ENCODE measurements at regions not wholly inside any gene's neighbourhood (a gene's known extent, or its start where the extent isn't known, plus 50 kb on each side); places are given as distances from the start of the nearest gene placed in this dataset.

DNA sequence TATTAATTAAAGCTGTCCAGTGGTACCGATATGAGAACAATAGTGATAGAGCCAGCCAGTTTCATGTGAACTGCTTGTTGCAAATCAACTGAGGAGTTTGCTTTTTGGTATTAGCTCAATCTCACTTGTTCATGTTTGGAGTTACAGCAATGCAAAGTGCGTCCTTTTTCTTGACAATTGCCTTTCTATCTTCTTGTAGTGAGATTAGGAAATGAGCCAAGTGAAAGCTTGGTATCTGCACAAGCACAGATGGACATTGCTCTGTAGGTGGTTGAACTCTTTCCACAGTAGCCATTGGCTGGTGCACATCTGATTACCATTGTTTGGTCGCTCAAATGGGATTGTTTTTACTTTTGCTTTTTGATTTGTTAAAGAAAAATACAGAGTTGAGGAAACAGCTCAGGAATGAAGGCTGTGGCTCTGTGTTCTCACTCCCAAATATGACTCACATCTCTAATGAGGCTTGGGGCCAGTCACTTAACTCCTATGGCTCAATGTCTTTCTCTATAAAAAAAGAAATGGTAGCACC is 241.4 kb downstream of the BMP4 start:
- TF ChIP-seq, protein P1, sequence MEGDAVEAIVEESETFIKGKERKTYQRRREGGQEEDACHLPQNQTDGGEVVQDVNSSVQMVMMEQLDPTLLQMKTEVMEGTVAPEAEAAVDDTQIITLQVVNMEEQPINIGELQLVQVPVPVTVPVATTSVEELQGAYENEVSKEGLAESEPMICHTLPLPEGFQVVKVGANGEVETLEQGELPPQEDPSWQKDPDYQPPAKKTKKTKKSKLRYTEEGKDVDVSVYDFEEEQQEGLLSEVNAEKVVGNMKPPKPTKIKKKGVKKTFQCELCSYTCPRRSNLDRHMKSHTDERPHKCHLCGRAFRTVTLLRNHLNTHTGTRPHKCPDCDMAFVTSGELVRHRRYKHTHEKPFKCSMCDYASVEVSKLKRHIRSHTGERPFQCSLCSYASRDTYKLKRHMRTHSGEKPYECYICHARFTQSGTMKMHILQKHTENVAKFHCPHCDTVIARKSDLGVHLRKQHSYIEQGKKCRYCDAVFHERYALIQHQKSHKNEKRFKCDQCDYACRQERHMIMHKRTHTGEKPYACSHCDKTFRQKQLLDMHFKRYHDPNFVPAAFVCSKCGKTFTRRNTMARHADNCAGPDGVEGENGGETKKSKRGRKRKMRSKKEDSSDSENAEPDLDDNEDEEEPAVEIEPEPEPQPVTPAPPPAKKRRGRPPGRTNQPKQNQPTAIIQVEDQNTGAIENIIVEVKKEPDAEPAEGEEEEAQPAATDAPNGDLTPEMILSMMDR (IDR thresholded peaks at IDR 0.05): no peak
- no peak for TF ChIP-seq POLR2A (IDR thresholded peaks at IDR 0.05)

All from thyroid gland (tissue), 4 donors.